Cardiac muscle cell (in vitro differentiated cells and primary cell): ENCODE measurements at regions not wholly inside any gene's neighbourhood (a gene's known extent, or its start where the extent isn't known, plus 50 kb on each side); places are given as distances from the start of the nearest gene placed in this dataset.
"Not testable (repeated sequence)": the region's sequence is repeated elsewhere in the genome, so short reads cannot be mapped to it uniquely, and the experiment has no call there.

Experiments
- DNase-seq, 2 donors: peaks; one replicate each; pipeline versions ENCODE4 v3.0.0 to v3.0.0-alpha.2; 2010 to 2017; ENCODE audit warnings: low read depth in 1 of 2, low spot score in 1 of 2
- H3K27ac ChIP-seq: fragments of 200-600 bp; sonication (generic); 2 replicates; pipeline ENCODE4 v1.5.1; 2016
- H3K27me3 ChIP-seq: fragments of 200-600 bp; sonication (generic); 2 replicates; pipeline ENCODE4 v1.6.0; 2016; ENCODE audit warnings: control low read depth
- H3K36me3 ChIP-seq: fragments of 200-600 bp; sonication (generic); 2 replicates; pipeline ENCODE4 v1.5.1; 2016; ENCODE audit warnings: control low read depth
- H3K4me1 ChIP-seq: fragments of 200-600 bp; sonication (generic); 2 replicates; pipeline ENCODE4 v1.8.1; 2017; ENCODE audit warnings: low read depth, mild to moderate bottlenecking, mixed run types
- H3K4me3 ChIP-seq: fragments of 200-600 bp; sonication (generic); 2 replicates; pipeline ENCODE4 v1.5.1; 2016; ENCODE audit warnings: mild to moderate bottlenecking
- H3K9me3 ChIP-seq: fragments of 200-600 bp; sonication (generic); 2 replicates; pipeline ENCODE4 v1.5.1; 2017; ENCODE audit warnings: low read depth, mild to moderate bottlenecking, control low read depth
- CTCF ChIP-seq: IDR thresholded peaks from 2 replicates; pipeline ENCODE4 v1.5.1; 2012; ENCODE audit warnings: low read depth, mild to moderate bottlenecking, low read length

GRCh38 chrX:25503826-25504225, 488.1 kb upstream of the ARX start:
- Histone ChIP-seq H3K4me3 (no peak overlapping the region), H3K27ac (no peak overlapping the region), H3K9me3 (no peaks in the 10 kb centered on the region), H3K36me3 (no peaks in the 10 kb centered on the region), H3K4me1 (no peaks in the 10 kb centered on the region), H3K27me3 (no peaks in the 10 kb centered on the region)
- DNase-seq, result no peak
- TF ChIP-seq CTCF, result no peak

GRCh38 chrX:25507801-25508200, 492.0 kb upstream of the ARX start:
- no peaks in the 10 kb centered on the region for H3K9me3 ChIP-seq
- H3K27ac ChIP-seq, result no peak overlapping the region
- no peaks in the 10 kb centered on the region for H3K4me1 ChIP-seq
- H3K4me3 ChIP-seq, result no peak overlapping the region
- H3K36me3 ChIP-seq, result no peaks in the 10 kb centered on the region
- no peaks in the 10 kb centered on the region for H3K27me3 ChIP-seq
- TF ChIP-seq CTCF, result no peak
- DNase-seq, result no peak

GRCh38 chrX:25519258-25519657, 503.5 kb upstream of the ARX start:
- Histone ChIP-seq H3K36me3 (no peaks in the 10 kb centered on the region), H3K4me1 (no peaks in the 10 kb centered on the region), H3K27me3 (no peaks in the 10 kb centered on the region), H3K4me3 (no peak overlapping the region), H3K9me3 (no peaks in the 10 kb centered on the region), H3K27ac (no peak overlapping the region)
- no peak for TF ChIP-seq CTCF
- DNase-seq, result no peak

- not testable (repeated sequence) for H3K4me3 ChIP-seq, H3K36me3 ChIP-seq, H3K27ac ChIP-seq, DNase-seq, H3K9me3 ChIP-seq, H3K27me3 ChIP-seq, H3K4me1 ChIP-seq
These were observed 506.8 kb upstream of the ARX start for GRCh38 chrX:25522443-25523010.

GRCh38 chrX:25523574-25524540, 508.1 kb upstream of the ARX start:
- Histone ChIP-seq H3K4me1 (no peaks in the 10 kb centered on the region), H3K27me3 (no peaks in the 10 kb centered on the region), H3K9me3 (no peaks in the 10 kb centered on the region), H3K36me3 (no peaks in the 10 kb centered on the region), H3K4me3 (no peak overlapping the region), H3K27ac (no peak overlapping the region)
- DNase-seq, result peak; percentile 47 to 71
- peak; percentile 40 for TF ChIP-seq CTCF

- no peaks in the 10 kb centered on the region for H3K27me3 ChIP-seq
- H3K4me3 ChIP-seq, result no peak overlapping the region
- no peaks in the 10 kb centered on the region for H3K4me1 ChIP-seq
- TF ChIP-seq CTCF, result no peak
- no peaks in the 10 kb centered on the region for H3K36me3 ChIP-seq
- DNase-seq, result no peak
- no peak overlapping the region for H3K27ac ChIP-seq
- H3K9me3 ChIP-seq, result no peaks in the 10 kb centered on the region
These were observed 511.4 kb upstream of the ARX start for GRCh38 chrX:25527156-25527555.
